B cell (primary cell): ENCODE measurements at regions not wholly inside any gene's neighbourhood (a gene's known extent, or its start where the extent isn't known, plus 50 kb on each side); places are given as distances from the start of the nearest gene placed in this dataset.

Source experiments
- ATAC-seq: fragments of 200-7000 bp; cut with Tn5 transposase; one replicate; pipeline ENCODE4 v1.10.0; 2021; ENCODE audit warnings: low read depth, mild to moderate bottlenecking, moderate number of reproducible peaks, moderate library complexity
- CTCF ChIA-PET: fragments of 350-600 bp; sonication (Branson Sonifier 250); formaldehyde crosslinking; loops from one replicate; lab custom pipeline; 2021; ENCODE audit warnings: antibody characterized with exemption, inconsistent platforms; lab: Charles Lee
- POLR2A ChIA-PET: fragments of 350-600 bp; sonication (Branson Sonifier 250); formaldehyde crosslinking; loops from one replicate; lab custom pipeline; 2021; ENCODE audit warnings: antibody characterized with exemption; lab: Charles Lee
- DNase-seq: peaks from one replicate; pipeline ENCODE4 v3.0.0; 2013
- H2AFZ ChIP-seq: 2 replicates; pipeline ENCODE4 v1.6.1; 2012; ENCODE audit warnings: mild to moderate bottlenecking, low read depth, low read length; ENCODE audit not compliant: insufficient read depth, poor library complexity, severe bottlenecking
- H3K27ac ChIP-seq, 2 donors: 1 replicate in 1 of 2; 2 replicates in 1 of 2; pipeline ENCODE4 v1.5.1; 2012 to 2013; ENCODE audit warnings: low read length in 2 of 2, mild to moderate bottlenecking in 2 of 2, moderate library complexity in 1 of 2
- H3K27me3 ChIP-seq, 4 experiments: fragments of 200-600 bp in 1 of 4; sonication (generic) in 1 of 4; replicated peaks in 1 of 4; 1 replicate in 2 of 4; 2 replicates in 2 of 4; pipeline versions ENCODE4 v1.6.1 to v1.7.0; 2013 to 2016; ENCODE audit warnings: low read length in 3 of 4, mild to moderate bottlenecking in 2 of 4, mixed read lengths in 1 of 4, moderate library complexity in 1 of 4; ENCODE audit not compliant: insufficient read depth in 4 of 4, control insufficient read depth in 3 of 4; ENCODE audit errors: control extremely low read depth in 1 of 4
- H3K36me3 ChIP-seq, 2 experiments: replicated peaks in 1 of 2; 1 replicate in 1 of 2; 2 replicates in 1 of 2; pipeline versions ENCODE4 v1.6.1 to v1.7.1; 2013; ENCODE audit warnings: low read length in 1 of 2; ENCODE audit not compliant: insufficient read depth in 2 of 2, control insufficient read depth in 1 of 2; ENCODE audit errors: control extremely low read depth in 1 of 2, extremely low read depth in 1 of 2
- H3K4me1 ChIP-seq, 2 donors: fragments of 200-600 bp in 1 of 2; sonication (generic) in 1 of 2; 1 replicate in 1 of 2; 2 replicates in 1 of 2; pipeline versions ENCODE4 v1.5.1 to v1.6.1; 2013 to 2017; ENCODE audit warnings: low read length in 2 of 2; ENCODE audit not compliant: control insufficient read depth in 2 of 2, insufficient read depth in 2 of 2
- H3K4me2 ChIP-seq: replicated peaks from 2 replicates; pipeline ENCODE3; 2012; ENCODE audit warnings: mild to moderate bottlenecking, low read depth, low read length; ENCODE audit not compliant: poor library complexity, severe bottlenecking
- H3K4me3 ChIP-seq, 5 experiments: fragments of 200-600 bp in 1 of 5; sonication (generic) in 1 of 5; 1 replicate in 3 of 5; 2 replicates in 2 of 5; pipeline versions ENCODE4 v1.5.1 to v1.7.0; 2011 to 2016; ENCODE audit warnings: low read length in 4 of 5, mild to moderate bottlenecking in 4 of 5, low read depth in 2 of 5, control low read depth in 1 of 5, moderate library complexity in 1 of 5; ENCODE audit not compliant: insufficient read depth in 1 of 5; ENCODE audit errors: control extremely low read depth in 1 of 5, extremely low read depth in 1 of 5
- H3K79me2 ChIP-seq: fragments of 200-600 bp; sonication (generic); one replicate; pipeline ENCODE4 v1.6.0; 2016; ENCODE audit warnings: low read length; ENCODE audit not compliant: control insufficient read depth, insufficient read depth
- H3K9ac ChIP-seq: fragments of 200-600 bp; sonication (generic); 2 replicates; pipeline ENCODE4 v1.6.1; 2017; ENCODE audit warnings: mild to moderate bottlenecking, low read length, moderate library complexity
- H3K9me3 ChIP-seq, 3 donors: one replicate each; pipeline versions ENCODE4 v1.6.1 to v1.7.1; 2013; ENCODE audit warnings: low read length in 2 of 3; ENCODE audit not compliant: control insufficient read depth in 2 of 3, insufficient read depth in 1 of 3; ENCODE audit errors: control extremely low read depth in 1 of 3
- H4K20me1 ChIP-seq: 2 replicates; pipeline ENCODE4 v1.6.0; 2012; ENCODE audit warnings: mild to moderate bottlenecking, low read length; ENCODE audit not compliant: insufficient read depth, control insufficient read depth, poor library complexity, severe bottlenecking
- H3K27ac Mint-ChIP-seq: one replicate; pipeline ENCODE4 v1.8.0; 2021; ENCODE audit warnings: mixed read lengths
- H3K27me3 Mint-ChIP-seq: one replicate; pipeline ENCODE4 v1.8.0; 2021; ENCODE audit warnings: mixed read lengths
- H3K4me1 Mint-ChIP-seq: one replicate; pipeline ENCODE4 v1.8.0; 2021; ENCODE audit warnings: mixed read lengths
- H3K4me3 Mint-ChIP-seq: one replicate; pipeline ENCODE4 v1.8.0; 2021; ENCODE audit warnings: mixed read lengths
- H3K9me3 Mint-ChIP-seq: one replicate; pipeline ENCODE4 v1.8.0; 2022; ENCODE audit warnings: mixed read lengths; ENCODE audit not compliant: insufficient read depth
- EZH2 ChIP-seq: IDR thresholded peaks from 2 replicates; pipeline ENCODE4 v1.6.1; 2012; ENCODE audit warnings: borderline replicate concordance, low read depth, mild to moderate bottlenecking, moderate library complexity, low read length; ENCODE audit not compliant: insufficient read depth, poor library complexity, severe bottlenecking
- WGBS: methylation state at CpG from one replicate; pipeline ENCODE4 v1.1.5; 2013; ENCODE audit warnings: missing lambda C conversion rate; ENCODE audit not compliant: insufficient coverage; 5-methylcytosine and 5-hydroxymethylcytosine counted together
- intact Hi-C: fragments of 100-400 bp; cut with micrococcal nuclease; formaldehyde crosslinking; loops from one replicate; pipeline ENCODE4 v1.10.0; 2022
- TF ChIP-seq, protein P1 (sequence below): fragments of 200-600 bp; IDR thresholded peaks from one replicate; pipeline ENCODE4 v1.8.0; 2022; ENCODE audit warnings: antibody characterized with exemption, mild to moderate bottlenecking

GRCh38 chr15:89035658-89036057, 52.6 kb upstream of the ABHD2 start:
- Mint-ChIP-seq H3K27ac (no peak overlapping the region), H3K27me3 (peaks cover 29% of the 10 kb centered on the region), H3K9me3 (no peaks in the 10 kb centered on the region), H3K4me1 (peaks cover 3% of the 10 kb centered on the region), H3K4me3 (no peak overlapping the region)
- Histone ChIP-seq H3K4me2 (no peak overlapping the region), H3K27me3 (peaks cover 0 to 6% (median 0%) of the 10 kb centered on the region in 4 experiments), H3K9me3 (peaks cover 0 to 11% (median 0%) of the 10 kb centered on the region in 3 donors), H3K4me1 (no peaks in the 10 kb centered on the region), H4K20me1 (no peaks in the 10 kb centered on the region), H3K4me3 (no peak overlapping the region), H3K79me2 (no peaks in the 10 kb centered on the region), H3K9ac (no peak overlapping the region), H3K36me3 (no peaks in the 10 kb centered on the region), H2AFZ (no peak overlapping the region), H3K27ac (no peak overlapping the region)
- TF ChIP-seq, protein P1, sequence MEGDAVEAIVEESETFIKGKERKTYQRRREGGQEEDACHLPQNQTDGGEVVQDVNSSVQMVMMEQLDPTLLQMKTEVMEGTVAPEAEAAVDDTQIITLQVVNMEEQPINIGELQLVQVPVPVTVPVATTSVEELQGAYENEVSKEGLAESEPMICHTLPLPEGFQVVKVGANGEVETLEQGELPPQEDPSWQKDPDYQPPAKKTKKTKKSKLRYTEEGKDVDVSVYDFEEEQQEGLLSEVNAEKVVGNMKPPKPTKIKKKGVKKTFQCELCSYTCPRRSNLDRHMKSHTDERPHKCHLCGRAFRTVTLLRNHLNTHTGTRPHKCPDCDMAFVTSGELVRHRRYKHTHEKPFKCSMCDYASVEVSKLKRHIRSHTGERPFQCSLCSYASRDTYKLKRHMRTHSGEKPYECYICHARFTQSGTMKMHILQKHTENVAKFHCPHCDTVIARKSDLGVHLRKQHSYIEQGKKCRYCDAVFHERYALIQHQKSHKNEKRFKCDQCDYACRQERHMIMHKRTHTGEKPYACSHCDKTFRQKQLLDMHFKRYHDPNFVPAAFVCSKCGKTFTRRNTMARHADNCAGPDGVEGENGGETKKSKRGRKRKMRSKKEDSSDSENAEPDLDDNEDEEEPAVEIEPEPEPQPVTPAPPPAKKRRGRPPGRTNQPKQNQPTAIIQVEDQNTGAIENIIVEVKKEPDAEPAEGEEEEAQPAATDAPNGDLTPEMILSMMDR = no peak
- no peak for TF ChIP-seq EZH2
- 17% methylated on average over 1 of the region's 2 CpGs for WGBS
- ATAC-seq (no peak), DNase-seq (no peak)
- ChIA-PET POLR2A (no interaction called here), CTCF (no interaction called here)
- intact Hi-C loops = no loop called here

DNA sequence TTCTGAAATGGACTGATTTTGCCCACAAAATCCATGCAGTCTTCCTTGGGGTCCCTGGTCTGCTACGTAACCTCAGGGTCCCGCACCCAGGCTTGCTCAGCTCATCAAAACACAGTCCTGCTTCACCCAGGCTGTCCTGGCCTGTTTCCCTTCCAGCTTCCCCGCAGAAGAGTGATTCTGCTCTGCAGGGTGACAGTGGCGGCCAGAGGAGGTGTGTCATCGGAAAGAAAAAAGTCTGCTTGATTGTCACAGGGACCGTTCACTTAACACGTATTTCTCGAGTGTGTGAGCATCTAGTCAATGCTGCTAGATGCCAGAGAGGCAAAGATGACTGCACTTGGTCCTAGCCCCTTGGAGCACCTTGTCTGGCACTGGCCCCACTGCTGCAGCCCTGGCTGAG, 50.1 kb upstream of the ABHD2 start:
- TF ChIP-seq EZH2 = no peak
- TF ChIP-seq, protein P1 = no peak
- no peak for DNase-seq
- Histone ChIP-seq H2AFZ (no peak overlapping the region), H3K4me1 (no peaks in the 10 kb centered on the region), H3K4me3 (no peak overlapping the region), H3K4me2 (no peak overlapping the region), H3K9ac (no peak overlapping the region), H3K27ac (no peak overlapping the region), H3K36me3 (no peaks in the 10 kb centered on the region), H3K79me2 (no peaks in the 10 kb centered on the region), H4K20me1 (no peaks in the 10 kb centered on the region), H3K27me3 (peaks cover 0 to 9% (median 0%) of the 10 kb centered on the region in 4 experiments), H3K9me3 (no peaks in the 10 kb centered on the region)
- no peak for ATAC-seq
- no peaks in the 10 kb centered on the region for H3K9me3 Mint-ChIP-seq
- CTCF ChIA-PET = interaction anchor here (0.7 kb wide), 1 partner anchor 342 kb away, joined by 3 read pairs; no protein-coding TSS in a partner anchor
- H3K4me3 Mint-ChIP-seq = no peak overlapping the region
- POLR2A ChIA-PET = interaction anchor here (0.7 kb wide), 1 partner anchor 61 kb away, joined by 5 read pairs; no protein-coding TSS in a partner anchor
- 90% methylated on average over 8 of the region's 8 CpGs for WGBS
- intact Hi-C loops = no loop called here
- H3K4me1 Mint-ChIP-seq = no peaks in the 10 kb centered on the region
- no peak overlapping the region for H3K27ac Mint-ChIP-seq
- H3K27me3 Mint-ChIP-seq = peaks cover 37% of the 10 kb centered on the region
